GM12892 (cell line): ENCODE measurements at regions not wholly inside any gene's neighbourhood (a gene's known extent, or its start where the extent isn't known, plus 50 kb on each side); places are given as distances from the start of the nearest gene placed in this dataset.
"Not testable (repeated sequence)": the region's sequence is repeated elsewhere in the genome, so short reads cannot be mapped to it uniquely, and the experiment has no call there.

Experiments
- DNase-seq: peaks from one replicate; pipeline ENCODE4 v3.0.0; 2011; ENCODE audit not compliant: insufficient read length
- FAIRE-seq: peaks from 2 replicates; lab custom pipeline; 2011; peaks lifted over from hg19 to GRCh38; lab: Jason Lieb, UNC
- POLR2A ChIP-seq: IDR thresholded peaks from 2 replicates; pipeline ENCODE4 v1.6.1; 2011; ENCODE audit warnings: low read depth, low read length, control low read depth
- POLR2AphosphoS5 ChIP-seq: IDR thresholded peaks from 2 replicates; pipeline ENCODE4 v1.6.1; 2011; ENCODE audit warnings: low read depth, low read length, control low read depth
- TAF1 ChIP-seq: IDR thresholded peaks from 2 replicates; pipeline ENCODE4 v1.6.1; 2011; ENCODE audit warnings: low read depth, mild to moderate bottlenecking, control low read depth, low read length, borderline replicate concordance

- DNase-seq, result no peak
- FAIRE-seq, result no peak
- TF ChIP-seq POLR2AphosphoS5 (no peak), TAF1 (no peak), POLR2A (no peak)
Measured at GRCh38 chr2:228458364-228458763, 276.9 kb upstream of the SPHKAP start.

GRCh38 chr2:228447266-228447915 lies 265.9 kb upstream of the SPHKAP start:
- TF ChIP-seq TAF1 (no peak), POLR2A (no peak), POLR2AphosphoS5 (no peak)
- no peak for FAIRE-seq
- no peak for DNase-seq

- no peak for DNase-seq
- no peak for FAIRE-seq
- no peak for TF ChIP-seq TAF1
- no peak for TF ChIP-seq POLR2A
- TF ChIP-seq POLR2AphosphoS5, result no peak
Measured at GRCh38 chr2:228446734-228447133, 265.2 kb upstream of the SPHKAP start.

- no peak for FAIRE-seq
- DNase-seq, result no peak
- TF ChIP-seq POLR2A (no peak), POLR2AphosphoS5 (no peak), TAF1 (no peak)
Measured at GRCh38 chr2:228444161-228444560, 262.7 kb upstream of the SPHKAP start.

- FAIRE-seq, result no peak
- TF ChIP-seq TAF1, result no peak
- no peak for DNase-seq
Measured at GRCh38 chr2:228433721-228434120, 252.2 kb upstream of the SPHKAP start.

GRCh38 chr2:228432116-228432515 lies 250.6 kb upstream of the SPHKAP start:
- DNase-seq (no peak), FAIRE-seq (no peak)
- no peak for TF ChIP-seq POLR2AphosphoS5
- TF ChIP-seq TAF1, result no peak
- no peak for TF ChIP-seq POLR2A

- TF ChIP-seq TAF1 (no peak), POLR2A (no peak), POLR2AphosphoS5 (no peak)
- FAIRE-seq (no peak), DNase-seq (no peak)
Measured at GRCh38 chr2:228430986-228431385, 249.5 kb upstream of the SPHKAP start.

- TF ChIP-seq POLR2AphosphoS5 (no peak), POLR2A (no peak), TAF1 (no peak)
- no peak for FAIRE-seq
- DNase-seq, result no peak
Measured at GRCh38 chr2:228426502-228427216, 245.2 kb upstream of the SPHKAP start.

- DNase-seq, FAIRE-seq: not testable (repeated sequence)
Measured at GRCh38 chr2:228425411-228426060, 244.0 kb upstream of the SPHKAP start.

GRCh38 chr2:228417956-228418355 lies 236.5 kb upstream of the SPHKAP start:
- DNase-seq (no peak), FAIRE-seq (no peak)
- no peak for TF ChIP-seq POLR2AphosphoS5
- no peak for TF ChIP-seq POLR2A
- no peak for TF ChIP-seq TAF1

- FAIRE-seq (no peak), DNase-seq (no peak)
- TF ChIP-seq TAF1 (no peak), POLR2A (no peak), POLR2AphosphoS5 (no peak)
Measured at GRCh38 chr2:228417526-228417925, 236.0 kb upstream of the SPHKAP start.

GRCh38 chr2:228410061-228410460 lies 228.6 kb upstream of the SPHKAP start:
- no peak for TF ChIP-seq POLR2AphosphoS5
- TF ChIP-seq TAF1, result no peak
- no peak for TF ChIP-seq POLR2A
- DNase-seq, result no peak
- FAIRE-seq, result no peak

- no peak for DNase-seq
- FAIRE-seq, result no peak
- TF ChIP-seq TAF1, result no peak
- no peak for TF ChIP-seq POLR2A
- TF ChIP-seq POLR2AphosphoS5, result no peak
Measured at GRCh38 chr2:228409493-228409892, 228.0 kb upstream of the SPHKAP start.
